Skeletal muscle satellite cell (primary cell): ENCODE measurements at regions not wholly inside any gene's neighbourhood (a gene's known extent, or its start where the extent isn't known, plus 50 kb on each side); places are given as distances from the start of the nearest gene placed in this dataset.

Experiments used
- H3K27me3 ChIP-seq: 2 replicates; pipeline ENCODE4 v1.7.0; 2013; ENCODE audit warnings: low read length; ENCODE audit not compliant: control insufficient read depth, insufficient read depth
- H3K36me3 ChIP-seq: 2 replicates; pipeline ENCODE4 v1.7.0; 2013; ENCODE audit warnings: mild to moderate bottlenecking, control low read depth, low read length; ENCODE audit not compliant: insufficient read depth
- H3K4me1 ChIP-seq: 2 replicates; pipeline ENCODE4 v1.7.0; 2013; ENCODE audit warnings: low read length; ENCODE audit not compliant: control insufficient read depth, insufficient read depth
- H3K4me2 ChIP-seq: 2 replicates; pipeline ENCODE4 v1.7.0; 2013; ENCODE audit warnings: mild to moderate bottlenecking, low read length
- H3K4me3 ChIP-seq: 2 replicates; pipeline ENCODE4 v1.7.0; 2013; ENCODE audit warnings: low read length
- H3K9ac ChIP-seq: 2 replicates; pipeline ENCODE4 v1.7.0; 2013; ENCODE audit warnings: mild to moderate bottlenecking, low read depth, low read length, moderate library complexity
- H3K9me3 ChIP-seq: replicated peaks from 2 replicates; pipeline ENCODE4 v1.7.0; 2013; ENCODE audit warnings: mild to moderate bottlenecking, control low read depth, low read length

DNA sequence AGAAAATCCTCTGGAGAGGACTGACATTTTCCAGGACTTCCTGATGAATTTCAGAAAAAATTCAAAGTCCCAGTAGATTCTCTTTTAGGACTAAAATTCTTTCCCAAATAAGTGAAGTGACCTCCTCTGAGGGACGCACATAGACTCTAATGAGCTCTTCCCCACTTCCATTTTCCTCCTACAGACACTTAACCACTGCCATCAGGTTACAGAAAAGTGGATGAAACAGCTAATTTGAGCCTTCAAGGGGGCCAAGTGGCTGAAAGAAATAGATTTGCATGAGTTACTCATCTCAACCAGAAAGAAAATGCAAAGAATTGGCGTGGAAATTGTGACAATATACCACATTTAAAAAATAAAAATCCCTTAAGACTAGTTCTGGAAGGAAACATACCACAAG, 185.3 kb upstream of the EDNRB start:
- H3K9me3 ChIP-seq, result no peaks in the 10 kb centered on the region
- H3K4me3 ChIP-seq, result no peak overlapping the region
- H3K9ac ChIP-seq, result no peak overlapping the region
- H3K27me3 ChIP-seq, result no peaks in the 10 kb centered on the region
- H3K4me2 ChIP-seq, result no peak overlapping the region
- no peaks in the 10 kb centered on the region for H3K36me3 ChIP-seq
- H3K4me1 ChIP-seq, result peaks cover 16% of the 10 kb centered on the region

DNA sequence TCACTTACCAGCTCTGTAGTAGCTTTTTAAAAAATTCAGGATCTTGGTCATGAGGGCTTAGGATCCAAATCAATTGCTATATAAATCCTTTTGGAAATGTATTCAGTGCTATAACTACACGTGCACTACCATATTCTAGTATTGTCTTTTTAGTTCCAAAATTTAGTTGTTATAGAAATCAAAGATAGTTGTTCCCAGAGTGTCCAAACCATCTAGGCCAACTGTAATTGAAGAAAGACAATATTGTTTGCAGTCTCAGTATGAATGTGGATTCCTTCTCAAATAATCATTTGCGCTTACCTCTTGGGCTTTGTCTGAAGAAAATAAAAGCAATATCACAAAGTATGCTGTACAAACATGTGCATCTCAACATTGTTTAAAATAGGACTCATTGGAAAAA, 184.1 kb upstream of the EDNRB start:
- no peaks in the 10 kb centered on the region for H3K27me3 ChIP-seq
- H3K9me3 ChIP-seq, result no peaks in the 10 kb centered on the region
- H3K9ac ChIP-seq, result no peak overlapping the region
- peak overlapping the region; percentile 70 for H3K4me2 ChIP-seq
- H3K4me1 ChIP-seq, result peaks cover 16% of the 10 kb centered on the region
- H3K36me3 ChIP-seq, result no peaks in the 10 kb centered on the region
- no peak overlapping the region for H3K4me3 ChIP-seq

DNA sequence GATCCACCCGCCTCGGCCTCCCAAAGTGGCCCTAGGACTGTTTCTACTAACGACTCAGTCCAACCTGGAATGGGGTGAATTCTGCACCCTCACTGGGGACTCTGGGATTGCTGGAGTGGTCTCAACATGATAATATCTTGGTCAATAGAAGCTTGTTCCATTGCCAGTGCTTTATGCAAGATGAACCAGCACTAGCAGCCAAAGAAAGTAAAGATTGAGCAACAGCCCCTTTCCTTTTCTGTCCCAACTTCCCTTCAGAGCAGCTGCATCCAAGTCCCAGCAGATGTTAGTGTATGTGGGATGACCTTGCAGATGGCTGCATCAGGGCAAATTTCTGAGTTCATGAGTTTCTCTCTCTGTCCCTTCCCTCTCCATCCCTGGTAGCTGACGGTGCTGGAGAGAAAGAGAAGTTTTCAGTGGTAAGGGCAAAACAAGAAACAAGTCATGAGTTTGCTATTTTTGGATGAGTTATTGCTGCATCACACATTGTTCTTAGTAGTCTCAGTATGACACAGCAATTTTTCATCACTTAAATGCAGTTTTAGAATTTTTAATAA, 183.6 kb upstream of the EDNRB start:
- H3K36me3 ChIP-seq, result no peaks in the 10 kb centered on the region
- H3K4me2 ChIP-seq, result peak overlapping the region; percentile 70
- peaks cover 16% of the 10 kb centered on the region for H3K4me1 ChIP-seq
- no peak overlapping the region for H3K4me3 ChIP-seq
- no peaks in the 10 kb centered on the region for H3K27me3 ChIP-seq
- no peaks in the 10 kb centered on the region for H3K9me3 ChIP-seq
- H3K9ac ChIP-seq, result no peak overlapping the region

DNA sequence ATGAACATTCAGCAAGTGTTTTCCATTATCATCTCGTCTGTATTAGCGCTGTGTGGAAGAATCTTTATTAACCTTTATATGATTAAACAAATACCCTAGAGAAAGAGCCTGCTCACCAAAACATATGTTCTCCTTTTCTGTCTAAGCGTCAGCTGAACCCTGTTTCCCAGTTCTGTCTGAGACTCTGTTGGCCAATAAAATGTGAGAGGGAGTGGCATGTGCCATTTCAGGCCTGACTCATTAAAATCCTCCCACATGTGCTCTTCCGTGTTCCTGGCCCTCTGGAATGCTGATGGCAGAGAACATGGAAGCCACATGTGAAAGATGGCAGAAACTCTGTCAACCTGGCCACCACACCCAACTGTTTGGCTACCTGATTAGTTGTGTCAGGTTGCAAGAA, 181.9 kb upstream of the EDNRB start:
- H3K9ac ChIP-seq, result no peak overlapping the region
- no peaks in the 10 kb centered on the region for H3K9me3 ChIP-seq
- H3K27me3 ChIP-seq, result no peaks in the 10 kb centered on the region
- no peak overlapping the region for H3K4me2 ChIP-seq
- no peaks in the 10 kb centered on the region for H3K36me3 ChIP-seq
- H3K4me3 ChIP-seq, result no peak overlapping the region
- peaks cover 16% of the 10 kb centered on the region for H3K4me1 ChIP-seq

DNA sequence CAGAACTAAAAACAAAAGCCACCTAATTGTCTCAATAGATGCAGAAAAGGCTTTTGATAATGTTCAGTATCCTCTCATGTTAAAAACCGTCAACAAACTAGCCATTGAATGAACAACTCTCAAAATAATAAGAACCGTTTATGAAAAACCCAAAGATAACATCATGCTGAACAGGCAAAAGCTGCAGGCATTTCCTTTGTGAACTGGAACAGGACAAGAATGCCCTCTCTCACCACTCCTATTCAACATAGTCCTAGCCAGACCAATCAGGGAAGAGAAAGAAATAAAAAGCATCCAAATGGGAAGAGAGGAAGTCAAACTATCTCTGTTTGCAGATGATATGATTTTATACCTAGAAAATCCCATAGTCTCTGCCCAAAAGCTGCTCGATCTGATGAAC, 179.6 kb upstream of the EDNRB start:
- Histone ChIP-seq H3K4me2 (no peak overlapping the region), H3K4me1 (peaks cover 11% of the 10 kb centered on the region), H3K9ac (no peak overlapping the region), H3K9me3 (no peaks in the 10 kb centered on the region), H3K27me3 (no peaks in the 10 kb centered on the region), H3K36me3 (no peaks in the 10 kb centered on the region), H3K4me3 (no peak overlapping the region)

DNA sequence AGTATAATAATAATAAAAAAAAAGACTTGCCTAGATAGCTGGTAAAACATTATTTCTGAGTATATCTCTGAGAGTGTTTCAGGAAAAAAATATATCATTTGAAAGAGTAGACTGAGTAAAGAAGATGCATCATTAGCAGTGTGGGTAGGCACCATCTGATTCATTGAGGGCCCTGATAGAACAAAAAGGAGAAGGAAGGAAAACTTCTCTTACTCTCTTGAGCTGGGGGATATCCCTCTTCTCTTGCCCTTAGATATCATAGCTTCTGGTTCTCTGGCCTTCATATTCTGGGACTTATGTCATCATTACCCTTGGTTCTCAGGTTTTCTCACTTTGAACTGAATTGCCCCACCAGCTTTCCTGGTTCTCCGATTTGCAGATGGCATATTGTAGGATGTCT, 177.6 kb upstream of the EDNRB start:
- Histone ChIP-seq H3K4me2 (no peak overlapping the region), H3K4me1 (no peaks in the 10 kb centered on the region), H3K4me3 (no peak overlapping the region), H3K9me3 (no peaks in the 10 kb centered on the region), H3K9ac (no peak overlapping the region), H3K36me3 (no peaks in the 10 kb centered on the region), H3K27me3 (no peaks in the 10 kb centered on the region)

DNA sequence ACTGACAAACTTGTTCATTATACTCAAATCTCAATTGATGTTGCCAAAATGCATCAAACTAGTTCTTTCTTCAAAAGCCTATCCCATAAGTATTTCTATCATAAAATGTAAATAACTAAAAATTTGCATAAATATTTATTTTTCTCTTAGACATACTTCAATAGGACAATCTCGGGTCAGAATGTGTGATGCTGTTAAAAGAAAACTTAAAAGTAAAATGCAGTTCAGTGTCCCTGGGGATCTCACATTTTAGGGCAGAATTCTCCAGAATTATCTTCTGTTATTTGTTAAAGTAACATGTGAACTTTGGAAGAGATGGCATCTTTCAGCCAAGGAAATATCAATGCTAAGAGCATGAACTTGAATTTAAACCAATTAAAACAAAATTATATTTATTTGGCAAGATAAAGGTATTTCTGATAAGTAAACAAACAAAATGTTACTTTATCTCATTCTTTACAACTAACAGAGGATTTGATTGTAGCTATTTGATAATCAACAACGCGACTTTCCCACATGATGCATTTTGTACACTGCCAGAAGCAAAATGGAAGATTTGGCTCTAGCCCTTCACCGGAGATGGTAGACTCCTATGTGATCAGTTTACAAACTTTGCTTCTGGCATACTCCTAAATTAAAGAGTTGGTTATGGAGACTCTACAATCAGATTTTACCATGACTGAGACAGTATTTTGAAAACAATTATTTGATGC, 169.5 kb upstream of the EDNRB start:
- Histone ChIP-seq H3K36me3 (no peaks in the 10 kb centered on the region), H3K9ac (no peak overlapping the region), H3K4me2 (no peak overlapping the region), H3K9me3 (no peaks in the 10 kb centered on the region), H3K4me1 (peaks cover 6% of the 10 kb centered on the region), H3K4me3 (no peak overlapping the region), H3K27me3 (no peaks in the 10 kb centered on the region)

DNA sequence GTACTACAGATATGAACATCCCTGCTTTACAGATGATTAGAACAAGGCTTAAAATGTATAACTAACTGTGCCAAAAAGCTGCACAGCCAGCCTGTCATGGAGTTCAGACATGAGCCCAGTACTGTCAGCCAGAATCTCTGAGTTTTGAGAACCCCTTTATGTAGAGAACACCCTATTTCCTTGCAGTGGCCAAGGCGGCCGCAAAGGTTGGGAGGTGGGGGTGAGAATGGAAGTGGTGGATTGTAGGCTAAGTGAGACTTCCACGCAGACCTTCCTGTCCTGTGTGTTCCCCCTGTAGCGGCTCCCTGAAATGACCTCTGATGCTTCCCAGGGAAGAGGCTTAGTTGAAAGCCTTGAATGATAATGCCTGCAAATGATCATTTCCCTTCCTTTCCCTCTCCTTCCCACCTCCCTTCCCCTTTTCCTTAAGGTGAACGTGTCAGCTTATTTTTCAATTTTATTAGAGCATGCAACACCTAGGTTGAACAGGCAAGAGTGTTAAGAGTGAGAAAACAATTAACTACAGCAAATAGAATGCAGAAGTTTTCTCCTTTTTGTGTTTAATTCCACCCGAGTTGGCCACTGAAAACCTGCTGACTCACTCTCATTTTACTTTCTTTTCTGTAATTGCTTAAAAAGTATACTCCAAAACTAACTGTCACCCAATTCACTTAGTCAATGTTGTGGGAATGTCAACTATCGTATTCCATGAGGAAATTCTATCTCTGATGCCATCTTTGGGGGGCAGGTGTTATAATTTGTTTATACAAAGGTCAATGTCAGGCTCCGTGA, 167.0 kb upstream of the EDNRB start:
- Histone ChIP-seq H3K4me1 (peaks cover 6% of the 10 kb centered on the region), H3K4me2 (peak overlapping the region; percentile 28), H3K27me3 (no peaks in the 10 kb centered on the region), H3K9ac (no peak overlapping the region), H3K4me3 (no peak overlapping the region), H3K36me3 (no peaks in the 10 kb centered on the region), H3K9me3 (no peaks in the 10 kb centered on the region)

DNA sequence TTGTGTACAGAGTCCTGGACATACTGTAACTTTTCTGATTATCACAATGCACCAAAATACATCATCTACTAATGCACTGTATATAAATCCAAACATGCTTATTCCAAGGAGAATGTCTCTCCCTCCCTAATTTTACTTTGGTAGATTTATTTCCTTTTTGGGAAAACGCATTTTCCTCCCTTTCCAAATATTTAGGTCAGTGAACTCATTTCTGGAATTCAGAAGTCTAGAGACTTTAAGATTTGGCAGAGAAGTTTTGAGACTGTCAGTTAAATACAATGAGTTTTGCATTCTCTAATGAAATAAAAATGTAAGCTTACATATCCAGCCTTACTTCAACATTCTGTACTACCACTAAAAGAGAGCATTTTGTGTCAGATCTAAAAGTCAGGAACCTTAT, 165.8 kb upstream of the EDNRB start:
- Histone ChIP-seq H3K9me3 (no peaks in the 10 kb centered on the region), H3K4me1 (peaks cover 6% of the 10 kb centered on the region), H3K27me3 (no peaks in the 10 kb centered on the region), H3K36me3 (no peaks in the 10 kb centered on the region), H3K4me2 (no peak overlapping the region), H3K9ac (no peak overlapping the region), H3K4me3 (no peak overlapping the region)

DNA sequence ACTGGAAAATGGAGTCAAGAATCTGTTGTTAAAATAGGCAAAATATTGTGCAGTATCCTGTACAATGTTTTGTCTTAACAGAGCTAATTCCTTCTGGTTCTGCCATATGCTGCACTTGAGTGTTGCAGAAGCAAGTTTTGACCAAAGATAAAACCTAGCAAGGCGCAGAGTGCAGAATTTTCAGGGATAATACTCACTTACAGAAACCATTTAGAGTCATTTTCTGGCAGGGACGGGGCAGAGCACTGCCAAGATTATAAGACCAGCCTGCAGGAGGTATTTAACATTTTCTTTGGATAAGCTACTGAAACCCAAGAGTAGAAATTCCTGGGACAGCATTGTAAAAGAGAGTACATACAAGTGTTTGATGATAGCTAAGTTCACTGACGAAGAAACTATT, 159.5 kb upstream of the EDNRB start:
- H3K9me3 ChIP-seq, result no peaks in the 10 kb centered on the region
- H3K27me3 ChIP-seq, result no peaks in the 10 kb centered on the region
- H3K4me1 ChIP-seq, result no peaks in the 10 kb centered on the region
- no peak overlapping the region for H3K9ac ChIP-seq
- no peaks in the 10 kb centered on the region for H3K36me3 ChIP-seq
- H3K4me2 ChIP-seq, result no peak overlapping the region
- no peak overlapping the region for H3K4me3 ChIP-seq

DNA sequence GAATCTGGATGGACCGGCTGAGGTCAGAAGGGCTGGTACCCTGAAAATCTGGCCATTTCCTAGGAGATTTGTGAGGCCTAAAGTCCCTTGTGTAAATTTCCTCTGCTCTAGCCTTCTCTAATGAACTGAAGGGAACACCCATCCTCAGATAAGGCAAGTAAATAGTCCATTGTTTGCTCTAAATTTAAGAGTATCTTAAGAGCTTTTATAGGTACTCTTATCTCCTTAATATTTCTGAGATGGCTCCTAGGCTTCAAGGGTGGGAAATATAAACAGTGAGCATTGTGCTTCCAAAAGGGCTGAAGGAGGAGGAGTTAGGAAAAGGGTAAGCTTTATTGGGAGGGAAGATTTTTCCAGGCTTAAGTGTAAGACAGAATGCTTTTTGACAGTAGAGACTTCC, 148.7 kb upstream of the EDNRB start:
- Histone ChIP-seq H3K27me3 (no peaks in the 10 kb centered on the region), H3K9me3 (no peaks in the 10 kb centered on the region), H3K4me3 (no peak overlapping the region), H3K4me1 (no peaks in the 10 kb centered on the region), H3K9ac (no peak overlapping the region), H3K4me2 (no peak overlapping the region), H3K36me3 (no peaks in the 10 kb centered on the region)

DNA sequence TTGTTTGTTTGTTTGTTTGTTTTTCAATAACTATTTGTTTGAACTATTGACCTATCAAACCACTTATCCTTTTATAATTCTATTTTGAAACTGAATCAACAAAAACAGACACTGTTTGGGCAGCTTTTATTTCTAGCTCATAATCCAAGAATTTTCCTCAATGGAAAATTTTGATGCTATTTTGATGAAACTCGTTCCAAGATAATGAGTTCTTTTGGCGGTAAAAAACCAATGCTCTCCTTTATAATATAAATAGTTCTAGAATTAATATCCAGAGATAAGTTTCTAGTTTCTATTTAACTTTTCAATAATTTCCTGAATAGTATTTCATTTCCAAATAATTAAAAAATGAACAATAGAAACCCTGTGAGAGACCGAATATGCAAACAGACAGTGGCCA, 146.5 kb upstream of the EDNRB start:
- Histone ChIP-seq H3K9me3 (no peaks in the 10 kb centered on the region), H3K9ac (no peak overlapping the region), H3K36me3 (no peaks in the 10 kb centered on the region), H3K27me3 (no peaks in the 10 kb centered on the region), H3K4me1 (no peaks in the 10 kb centered on the region), H3K4me2 (no peak overlapping the region), H3K4me3 (no peak overlapping the region)
